ENCODE measurements at regions not wholly inside any gene's neighbourhood (a gene's known extent, or its start where the extent isn't known, plus 50 kb on each side); places are given as distances from the start of the nearest gene placed in this dataset.
"Not testable (repeated sequence)": the region's sequence is repeated elsewhere in the genome, so short reads cannot be mapped to it uniquely, and the experiment has no call there.

DNA sequence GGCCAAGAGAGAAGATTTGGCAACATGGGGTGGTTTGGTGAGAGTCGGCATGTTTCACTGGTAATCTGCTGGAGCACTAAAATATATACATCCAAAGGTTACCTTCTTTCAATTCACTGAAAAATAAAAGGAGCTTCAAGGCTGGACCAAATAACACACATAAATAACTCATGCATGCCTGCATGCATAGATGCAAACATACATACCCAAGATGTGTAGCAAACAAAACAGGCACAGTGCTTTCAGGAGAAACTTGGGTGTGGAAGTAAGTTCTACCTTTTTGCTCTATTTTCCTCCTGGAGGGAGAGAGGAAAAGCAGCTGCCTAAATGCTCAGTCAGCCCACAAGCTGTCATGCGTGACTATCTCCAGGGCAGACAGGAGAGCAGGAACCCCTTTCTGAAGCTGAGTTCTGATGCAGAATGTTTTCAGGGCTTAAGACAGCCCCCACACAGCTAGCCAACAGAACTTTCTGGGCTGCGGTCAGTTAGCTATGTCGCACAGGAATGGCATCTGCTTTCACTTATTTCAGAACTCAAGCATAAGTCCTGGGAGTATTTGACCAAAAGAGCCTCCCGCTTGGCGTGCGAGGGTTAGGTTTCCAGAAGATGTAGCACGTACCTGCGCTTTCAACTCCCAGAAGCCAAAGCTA lies 166.2 kb downstream of the TOMM20 start:
- DNase-seq (ENCODE audit: insufficient read length, low spot score), result peak; percentile 80
- no peak for FAIRE-seq

DNA sequence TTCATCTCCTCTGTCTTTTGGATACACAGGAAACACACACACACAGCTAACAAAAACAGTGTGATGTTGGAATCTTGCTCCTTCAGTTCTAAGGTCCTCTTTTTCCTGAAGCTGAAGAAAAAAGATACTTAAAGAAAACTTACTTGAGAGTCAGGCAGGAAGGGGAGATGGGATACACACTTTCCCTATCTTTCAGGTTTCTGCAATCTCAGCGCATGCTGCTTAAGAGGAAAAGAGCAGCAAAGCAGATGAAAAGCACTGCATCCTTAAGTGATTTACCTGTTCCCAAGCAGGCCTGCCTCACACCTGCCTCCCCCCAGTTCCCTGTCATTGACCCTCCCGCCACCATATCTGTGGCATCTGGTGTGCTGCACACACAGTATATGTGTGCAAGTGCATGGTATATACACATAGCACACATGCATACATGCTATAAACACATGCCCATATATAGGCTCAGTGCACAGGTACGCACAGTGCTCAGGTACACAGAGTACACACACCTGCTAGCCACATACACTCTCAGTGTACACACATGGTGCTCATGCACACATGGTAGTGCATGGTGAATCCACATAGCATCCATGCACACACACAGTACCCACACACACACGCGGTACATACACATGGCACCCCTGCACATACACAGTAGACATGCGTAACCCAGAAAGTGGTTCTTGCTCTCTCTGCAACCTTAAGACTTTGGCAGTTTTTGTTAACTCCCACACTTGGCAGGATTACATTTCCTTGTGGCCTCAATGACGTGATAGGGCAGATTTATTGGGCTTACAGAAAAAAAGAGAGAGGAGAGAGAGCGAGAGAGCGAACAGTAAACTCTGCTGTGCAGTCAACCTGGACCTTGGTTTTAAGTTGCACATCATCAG lies 166.9 kb downstream of the TOMM20 start:
- DNase-seq (ENCODE audit: insufficient read length, low spot score) (no peak), FAIRE-seq (no peak)

DNA sequence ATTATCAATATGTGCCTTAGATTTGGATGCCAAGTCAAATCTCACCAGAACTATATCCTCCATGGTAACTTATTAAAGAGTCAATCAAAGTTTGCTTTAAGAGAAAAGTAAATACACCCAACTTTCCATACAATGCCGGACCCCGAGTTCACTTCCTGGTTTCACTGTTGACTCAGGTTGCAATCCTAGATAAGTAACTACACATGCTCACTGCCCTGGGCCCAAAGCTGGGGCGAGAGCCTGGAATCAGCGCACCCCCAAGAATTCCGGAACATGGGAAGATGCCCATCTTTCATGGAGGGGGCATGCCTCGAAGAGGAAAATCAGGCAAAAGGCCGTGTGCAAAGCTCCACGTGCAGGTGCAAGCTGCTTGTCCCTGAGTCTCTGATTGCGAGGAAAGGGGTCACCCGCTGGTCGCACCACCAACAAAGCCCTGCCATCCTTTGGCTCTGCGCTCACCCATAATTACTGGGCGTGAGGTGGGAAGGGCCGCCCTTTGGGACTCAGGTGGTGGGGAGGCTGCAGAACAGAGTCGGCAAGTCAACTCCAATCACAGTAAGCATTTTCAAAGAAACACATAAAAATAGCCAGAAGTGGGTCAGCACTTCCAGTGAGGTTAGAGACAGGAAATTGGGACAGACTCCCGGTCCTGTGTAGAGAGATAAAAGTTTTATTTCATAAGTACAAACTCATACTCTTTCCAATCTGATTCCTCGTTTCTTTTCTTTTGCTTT lies 167.7 kb downstream of the TOMM20 start:
- FAIRE-seq, result no peak
- no peak for DNase-seq (ENCODE audit: insufficient read length, low spot score)

DNA sequence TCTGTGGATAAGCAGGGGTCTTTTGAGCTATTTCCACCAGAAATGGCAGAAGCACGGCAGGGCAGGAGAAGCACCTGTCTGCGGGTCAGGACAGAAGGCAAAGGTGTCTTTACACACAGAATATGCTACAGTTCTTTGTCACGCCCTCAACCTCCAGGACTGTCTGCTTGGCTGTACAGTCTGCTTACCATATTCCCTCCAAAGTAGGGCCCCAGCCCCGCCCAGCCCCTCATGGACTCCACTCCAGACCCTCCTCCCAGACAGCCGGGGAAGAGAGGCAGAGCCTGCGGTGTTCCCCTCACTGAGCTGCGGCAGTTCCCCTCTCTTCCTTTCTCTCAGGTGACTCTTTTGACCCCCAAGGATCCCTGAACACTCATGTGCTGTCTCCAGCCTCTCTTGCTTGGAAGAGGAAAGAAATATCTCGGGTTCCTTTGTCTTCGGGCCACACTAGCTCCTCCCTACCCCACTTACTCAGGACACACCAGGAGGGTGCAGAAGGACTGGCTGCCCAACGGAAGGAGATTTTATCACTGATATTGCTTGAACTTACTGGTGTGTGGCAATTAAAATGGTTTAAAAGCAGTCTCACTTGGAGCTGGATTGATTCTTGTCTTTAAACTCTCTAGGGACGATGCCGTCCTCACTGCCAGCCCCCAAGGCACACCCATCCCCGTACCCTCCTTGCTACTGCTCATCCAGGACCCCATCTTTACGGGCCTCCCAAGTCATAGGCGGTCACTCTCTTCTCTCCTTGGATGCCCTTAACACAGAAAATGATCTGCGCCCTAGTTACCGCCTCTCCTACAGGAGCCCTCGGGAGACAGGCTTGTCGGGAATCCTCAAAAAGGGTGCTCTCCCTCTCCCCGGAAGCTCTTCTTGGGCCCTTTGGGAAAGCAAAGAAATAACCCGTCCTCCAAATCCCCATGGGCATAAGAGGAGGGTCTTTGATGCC lies 169.7 kb downstream of the TOMM20 start:
- FAIRE-seq (no peak), DNase-seq (ENCODE audit: insufficient read length, low spot score) (no peak)

DNA sequence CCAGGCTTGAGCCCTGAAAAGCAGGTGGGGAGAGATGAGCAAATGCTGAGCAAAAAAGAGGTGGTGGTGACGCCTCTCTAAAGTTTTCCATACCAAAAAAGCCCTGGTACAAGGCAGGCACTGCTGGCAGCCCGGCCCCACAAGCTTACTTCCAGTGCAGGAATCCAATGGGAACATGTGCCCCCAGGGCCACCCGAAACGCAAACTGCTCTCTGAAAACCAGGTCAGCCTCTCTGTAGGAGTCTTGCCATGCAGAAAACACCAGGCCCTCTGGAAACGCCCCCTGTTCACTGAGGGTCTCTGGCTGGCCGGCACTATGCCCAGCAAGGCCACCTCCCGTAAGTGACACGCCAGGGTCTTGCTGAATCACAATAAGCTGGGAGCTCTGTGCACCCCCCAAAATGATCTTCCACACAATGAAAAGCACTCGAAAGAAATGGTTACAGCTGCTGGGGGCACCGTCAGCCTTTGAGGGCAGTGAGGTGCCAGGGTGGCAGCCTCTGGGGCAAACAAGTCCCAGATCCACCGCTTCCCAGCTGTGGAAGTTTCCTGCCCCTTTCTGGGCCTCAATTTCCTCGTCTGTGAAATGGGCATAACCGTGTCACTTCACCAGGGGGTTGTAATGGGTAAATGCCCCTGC lies 170.5 kb downstream of the TOMM20 start:
- no peak for FAIRE-seq
- DNase-seq (ENCODE audit: insufficient read length, low spot score), result no peak

DNA sequence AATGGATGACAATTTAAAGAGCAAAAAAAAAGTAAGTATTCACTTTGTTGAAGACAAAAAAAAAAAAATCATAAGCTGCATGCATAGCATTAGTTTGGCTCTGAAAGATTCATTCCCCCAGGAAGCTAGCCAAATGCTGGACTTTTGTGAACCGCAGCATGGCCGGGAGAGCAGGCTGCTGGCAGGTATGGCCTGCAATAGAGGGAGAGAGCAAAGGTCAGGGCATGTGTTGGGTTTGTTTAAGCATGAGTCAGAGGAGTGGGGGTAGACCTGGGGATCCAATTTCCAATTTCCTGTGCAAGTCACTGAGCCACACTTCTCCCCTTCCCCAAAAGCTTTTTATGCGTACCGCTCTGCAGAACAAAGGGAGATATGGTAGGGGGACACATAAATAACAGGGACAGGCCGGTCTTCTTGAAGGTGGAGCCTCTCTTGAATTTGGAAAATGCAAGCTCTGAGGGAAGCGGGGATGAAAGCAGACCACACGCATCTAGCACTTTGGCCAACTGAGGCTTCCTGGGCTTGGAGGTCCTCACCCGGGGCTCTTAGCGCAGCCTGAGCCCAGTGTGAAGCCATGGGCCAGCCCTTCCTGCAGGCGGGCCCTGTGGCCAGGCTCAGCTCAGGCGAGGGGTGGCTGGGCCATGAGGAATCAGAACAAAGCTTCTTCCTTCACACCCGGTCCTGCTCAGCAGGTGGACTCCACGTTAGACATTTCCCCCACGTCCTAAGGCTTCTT lies 171.1 kb downstream of the TOMM20 start:
- DNase-seq (ENCODE audit: insufficient read length, low spot score) (peak; percentile 75), FAIRE-seq (no peak)

DNA sequence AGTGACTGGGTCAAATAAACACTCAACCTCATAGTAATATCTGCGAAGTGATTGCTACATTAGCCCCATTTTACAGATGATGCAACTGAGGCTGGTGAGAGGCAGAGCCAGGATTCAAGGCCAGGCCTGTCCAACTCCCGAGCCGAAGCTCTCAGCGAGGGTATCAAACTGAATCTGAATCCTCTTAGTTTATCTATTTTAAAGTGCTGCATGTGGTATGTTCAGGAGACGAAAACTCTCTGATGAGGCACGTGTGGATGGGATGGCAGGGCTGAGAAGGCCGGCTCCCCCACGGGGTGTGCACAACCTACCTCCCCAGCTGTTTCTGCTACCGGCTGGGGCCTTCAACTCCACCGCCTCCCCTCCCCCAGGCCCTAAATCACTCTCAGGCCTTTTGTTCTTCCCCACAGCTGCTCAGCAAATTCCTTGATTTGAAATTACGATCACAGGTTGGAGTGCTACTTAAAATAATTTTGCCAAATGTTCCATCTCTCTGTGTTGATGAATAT lies 171.8 kb downstream of the TOMM20 start:
- DNase-seq (ENCODE audit: insufficient read length, low spot score) (no peak), FAIRE-seq (no peak)

DNA sequence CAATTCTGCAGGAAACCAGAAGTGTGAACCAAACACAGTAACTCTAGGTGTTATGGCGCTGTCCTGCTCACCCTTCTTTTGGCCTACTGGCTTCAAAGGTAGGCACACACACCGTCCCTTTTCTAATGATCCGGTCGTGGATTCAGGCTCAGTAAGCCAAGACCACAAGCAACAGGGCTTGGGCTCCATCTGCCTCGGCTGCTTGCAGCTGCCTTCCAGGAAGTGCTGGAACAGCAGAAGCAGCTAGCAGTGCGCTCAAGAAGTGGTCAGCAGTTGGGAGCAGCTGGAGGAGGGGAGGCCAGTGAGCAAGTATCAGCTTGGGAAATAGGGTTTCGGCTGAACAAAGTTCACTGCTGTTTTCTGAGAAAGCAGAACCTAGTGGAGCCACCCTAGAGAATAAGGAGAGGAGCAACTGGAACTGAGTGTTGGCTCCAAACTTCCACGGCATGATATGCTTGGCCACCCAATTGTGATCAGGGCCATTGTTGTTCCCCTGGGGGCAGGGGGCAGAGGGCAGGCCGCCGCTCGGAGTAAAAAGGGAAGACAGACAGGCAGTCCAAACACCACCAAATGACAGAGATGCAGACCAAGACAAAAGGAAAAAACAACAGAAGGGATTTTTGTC lies 173.4 kb downstream of the TOMM20 start:
- DNase-seq (ENCODE audit: insufficient read length, low spot score) (no peak), FAIRE-seq (no peak)

DNA sequence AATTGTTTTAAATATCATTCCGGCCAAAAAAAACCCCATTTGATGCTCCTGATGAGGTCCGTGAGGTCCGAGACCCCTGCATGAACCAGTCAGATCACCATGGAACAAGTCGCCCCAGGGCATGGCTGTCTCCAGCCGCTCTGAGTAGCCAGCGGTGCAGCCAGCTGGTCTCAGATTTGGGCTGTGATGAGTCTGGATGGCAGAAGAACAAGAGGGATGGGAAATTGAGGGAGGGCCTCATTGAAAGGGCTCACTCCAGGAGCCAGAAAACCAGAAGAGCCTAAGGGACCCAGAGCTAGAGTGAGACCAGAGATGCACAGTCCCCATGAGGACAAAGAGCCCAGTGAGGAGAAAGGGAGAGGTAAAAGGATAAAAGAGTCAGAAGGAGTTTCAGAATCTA lies 174.0 kb downstream of the TOMM20 start:
- FAIRE-seq, result no peak
- no peak for DNase-seq (ENCODE audit: insufficient read length, low spot score)

DNA sequence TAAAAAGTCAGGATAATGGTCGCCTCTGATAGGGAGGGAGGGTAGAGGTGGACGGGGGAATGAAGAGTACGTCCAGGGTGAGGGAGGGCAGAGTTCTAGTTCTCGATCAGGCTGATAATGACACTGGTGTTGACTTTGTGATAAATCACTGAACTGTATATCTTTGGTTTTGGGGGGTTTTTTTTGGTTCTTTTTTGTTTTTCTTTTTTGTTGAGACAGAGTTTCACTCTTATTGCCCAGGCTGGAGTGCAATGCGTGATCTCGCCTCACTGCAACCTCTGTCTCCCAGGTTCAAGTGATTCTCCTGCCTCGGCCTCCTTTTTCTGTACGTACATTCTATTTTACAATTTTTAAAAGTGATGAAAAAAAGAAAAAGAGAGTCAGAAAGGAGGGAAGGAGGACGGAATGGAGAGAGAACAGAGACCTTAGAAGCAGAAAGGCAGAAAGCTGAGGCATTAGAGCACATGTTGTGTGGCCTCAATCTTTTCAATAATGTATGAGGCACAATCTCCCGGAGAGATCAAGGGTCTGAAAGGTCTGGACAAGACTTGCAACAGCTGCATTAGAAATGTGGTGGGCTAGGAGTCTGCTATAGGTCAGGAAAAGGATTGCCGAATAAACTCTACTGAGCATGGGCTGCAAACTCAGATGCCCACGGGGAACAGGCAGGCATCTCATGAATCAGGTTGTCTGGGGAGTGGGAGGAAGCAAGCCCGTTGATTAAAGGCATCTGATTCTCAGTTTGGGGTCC lies 174.8 kb downstream of the TOMM20 start:
- FAIRE-seq (no peak), DNase-seq (ENCODE audit: insufficient read length, low spot score) (no peak)

DNA sequence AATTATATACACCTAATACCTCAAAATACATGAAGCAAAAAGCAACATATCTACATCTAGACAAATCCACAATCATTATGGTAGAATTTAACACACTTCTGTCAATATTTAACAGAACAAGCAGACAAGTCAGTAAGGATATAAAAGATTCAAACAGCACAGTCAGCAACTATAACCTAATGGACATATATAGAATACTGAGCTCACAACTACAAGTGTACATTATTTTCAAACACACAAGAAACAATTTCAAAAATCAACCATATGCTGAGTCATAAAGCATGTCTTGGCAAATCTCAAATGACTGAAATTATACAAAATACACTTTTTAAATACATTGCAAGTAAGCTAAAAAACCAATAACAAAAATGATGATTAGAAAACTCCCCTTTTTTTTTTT lies 178.0 kb downstream of the TOMM20 start:
- DNase-seq (ENCODE audit: insufficient read length, low spot score) (no peak), FAIRE-seq (no peak)

DNA sequence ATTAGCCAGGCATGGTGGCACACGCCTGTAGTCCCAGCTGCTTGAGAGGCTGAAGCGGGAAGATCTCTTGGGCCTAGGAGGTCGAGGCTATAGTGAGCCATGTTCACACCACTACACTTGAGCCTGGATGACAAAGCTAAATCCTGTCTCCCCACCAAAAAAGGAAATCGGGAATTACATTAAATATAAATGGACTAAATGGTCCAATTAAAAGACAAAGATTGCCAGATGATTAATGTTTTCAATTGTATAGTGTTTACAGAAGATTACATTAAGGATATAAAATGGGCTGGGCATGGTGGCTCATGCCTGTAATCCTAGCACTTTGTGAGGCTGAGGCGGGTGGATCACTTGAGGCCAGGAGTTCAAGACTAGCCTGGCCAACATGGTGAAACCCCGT lies 179.1 kb downstream of the TOMM20 start:
- not testable (repeated sequence) for DNase-seq (ENCODE audit: insufficient read length, low spot score); FAIRE-seq

DNA sequence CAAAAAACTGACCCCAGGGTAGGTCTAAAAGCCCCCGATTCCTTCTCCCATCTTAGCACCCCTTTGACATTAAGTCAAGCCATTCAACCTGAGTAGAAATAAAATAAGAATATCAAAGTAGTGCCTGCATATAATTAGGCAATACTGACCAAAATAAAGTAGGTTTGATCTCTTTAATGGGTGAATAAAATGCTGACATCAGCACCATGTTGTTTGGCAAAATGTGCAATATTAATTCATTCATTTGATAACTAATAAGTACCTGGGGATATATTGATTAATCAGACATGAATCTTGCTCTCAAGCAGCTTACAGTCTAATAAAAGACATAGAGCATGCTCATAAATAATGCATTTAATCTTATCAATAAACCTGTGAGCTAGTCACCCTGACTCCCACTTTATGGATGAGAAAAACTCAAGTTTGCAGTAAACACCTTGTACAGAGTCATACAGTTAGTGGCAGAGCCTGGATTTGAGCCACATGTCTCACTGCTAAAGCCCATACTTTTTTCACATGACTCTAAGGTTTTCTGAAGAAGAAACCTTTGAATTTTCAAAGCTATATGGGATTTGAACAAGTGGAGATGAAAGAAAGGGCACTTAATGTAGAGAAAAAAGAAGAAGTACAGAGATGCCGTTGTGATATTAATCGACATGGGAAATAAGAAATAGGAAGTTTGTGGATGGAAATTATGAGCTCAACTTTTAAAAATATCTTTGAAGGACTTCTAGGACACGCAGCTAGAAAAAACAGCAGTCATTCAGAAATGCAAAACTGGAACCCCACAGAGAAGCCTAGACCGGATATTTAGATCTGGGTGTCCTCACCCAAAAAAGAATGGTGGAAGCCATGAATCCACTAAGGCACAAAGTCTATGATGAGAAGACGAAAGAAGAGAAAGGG lies 183.9 kb downstream of the TOMM20 start:
- DNase-seq (ENCODE audit: insufficient read length, low spot score) (no peak), FAIRE-seq (no peak)

DNA sequence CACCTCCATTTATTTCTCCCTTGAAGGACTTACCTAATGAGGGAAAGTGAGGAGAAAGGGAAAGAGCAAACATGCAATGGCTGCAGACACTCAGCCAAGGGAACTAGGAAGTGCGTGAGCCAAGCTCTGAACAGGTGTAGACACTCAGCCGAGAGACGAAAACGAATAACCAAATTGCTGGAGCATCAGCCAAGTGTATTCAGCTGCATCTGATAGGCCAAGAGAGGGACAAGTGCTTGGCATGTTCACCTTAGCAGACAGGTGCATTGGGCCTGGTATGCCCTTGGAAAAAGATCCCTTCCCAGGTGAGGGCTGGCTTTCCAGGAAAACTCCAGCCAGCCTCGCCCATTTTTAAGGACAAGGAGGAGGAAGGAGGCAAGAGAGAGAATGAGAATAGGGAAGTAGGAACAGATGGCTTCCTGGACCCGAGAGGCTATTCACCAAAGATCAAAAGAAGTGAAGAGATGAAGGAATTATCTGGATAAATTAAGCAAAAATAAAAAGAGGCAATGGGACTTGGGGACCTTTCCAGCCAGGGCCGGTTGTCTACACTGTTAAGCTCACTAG lies 184.7 kb downstream of the TOMM20 start:
- DNase-seq (ENCODE audit: insufficient read length, low spot score), result no peak
- FAIRE-seq, result no peak

DNA sequence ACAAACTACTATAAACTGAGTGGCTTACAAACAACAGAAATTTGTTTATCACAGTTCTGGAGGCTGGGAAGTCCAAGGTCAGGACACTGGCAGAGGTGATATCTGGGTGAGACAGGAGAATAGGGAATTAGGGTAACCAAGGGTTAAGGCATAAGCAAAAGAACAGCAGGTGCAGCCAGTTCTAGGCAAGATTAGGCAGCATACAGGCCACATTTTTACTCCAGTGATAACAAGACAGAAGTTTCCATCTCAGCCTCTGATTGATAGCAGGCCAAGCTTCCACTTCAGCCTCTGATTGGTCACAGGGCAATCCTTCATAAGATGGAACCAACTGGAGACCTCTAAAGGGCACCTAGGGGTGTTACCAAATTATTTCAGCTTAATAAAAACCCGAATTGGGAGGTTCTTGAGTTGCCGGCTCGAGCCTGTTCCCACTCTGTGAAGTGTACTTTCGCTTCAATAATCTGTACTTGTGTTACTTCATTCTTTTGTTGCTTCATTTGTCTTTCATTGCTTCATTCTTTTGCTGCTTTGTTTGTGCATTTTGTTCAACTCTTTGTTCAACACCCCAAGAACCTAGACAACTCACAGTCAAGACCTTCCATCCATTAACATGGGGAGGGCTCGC lies 185.6 kb downstream of the TOMM20 start:
- FAIRE-seq (no peak), DNase-seq (ENCODE audit: insufficient read length, low spot score) (no peak)

DNA sequence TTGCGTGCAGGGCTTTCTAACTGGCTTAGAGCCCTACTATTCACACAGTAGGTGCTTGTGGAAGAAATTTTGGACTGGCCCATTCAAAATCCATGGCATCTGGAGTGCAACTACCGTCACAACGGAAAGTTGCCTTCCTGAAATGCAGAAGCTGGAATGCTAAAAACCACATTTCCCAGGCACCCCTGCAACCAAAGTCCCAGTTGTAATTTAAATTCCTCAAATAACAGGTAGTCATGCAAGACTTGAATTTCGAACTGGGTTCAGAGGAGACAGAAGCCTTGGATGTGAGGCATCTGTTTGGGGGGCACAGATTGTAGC lies 186.7 kb downstream of the TOMM20 start:
- DNase-seq (ENCODE audit: insufficient read length, low spot score) (no peak), FAIRE-seq (no peak)

Data from HTR-8/SVneo (cell line).